K562 (cell line): ENCODE measurements at regions not wholly inside any gene's neighbourhood (a gene's known extent, or its start where the extent isn't known, plus 50 kb on each side); places are given as distances from the start of the nearest gene placed in this dataset.

Experiments
- BRD9 ChIP-seq: fragments of 450-650 bp; IDR thresholded peaks from 2 replicates; pipeline ENCODE4 v1.6.1; 2018; ENCODE audit warnings: low read depth; ENCODE audit not compliant: partially characterized antibody
- CBFA2T2 ChIP-seq: fragments of 450-650 bp; conservative IDR thresholded peaks from 2 replicates; pipeline ENCODE4 v1.6.1; 2017; ENCODE audit warnings: mild to moderate bottlenecking
- CHD4 ChIP-seq: fragments of 200-600 bp; sonication (generic); IDR thresholded peaks from 3 replicates; pipeline ENCODE4 v1.6.1; 2012; ENCODE audit warnings: low read depth, mild to moderate bottlenecking, mixed read lengths, low read length, inconsistent platforms; ENCODE audit not compliant: insufficient read depth, insufficient replicate concordance, poor library complexity, severe bottlenecking
- GTF2F1 ChIP-seq: IDR thresholded peaks from 2 replicates; pipeline ENCODE4 v1.6.1; 2011; ENCODE audit warnings: low read depth, low read length, improper control_type of control experiment
- HSF4 ChIP-seq: fragments of 250-450 bp; sonication (Bioruptor Pico); IDR thresholded peaks from 2 replicates; pipeline ENCODE4 v2.1.2; 2022; ENCODE audit warnings: mild to moderate bottlenecking, moderate library complexity, borderline replicate concordance
- LCOR ChIP-seq: sonication (generic); formaldehyde crosslinking; IDR thresholded peaks from 2 replicates; pipeline ENCODE4 v1.8.0; 2022; ENCODE audit warnings: mild to moderate bottlenecking, missing genetic modification reagents
- NFIC ChIP-seq: fragments of 450-650 bp; IDR thresholded peaks from 2 replicates; pipeline ENCODE4 v1.6.1; 2017; ENCODE audit warnings: mild to moderate bottlenecking, inconsistent platforms
- PTBP1 ChIP-seq: fragments of 200-400 bp; formaldehyde crosslinking; IDR thresholded peaks from 2 replicates; pipeline ENCODE4 v1.6.1; 2017; ENCODE audit warnings: low read depth, low read length
- RAD21 ChIP-seq, 2 experiments: fragments of 250-450 bp in 1 of 2; fragments of 450-650 bp in 1 of 2; sonication (Bioruptor Pico) in 1 of 2; formaldehyde crosslinking in 1 of 2; IDR thresholded peaks in 1 of 2; conservative IDR thresholded peaks in 1 of 2; 2 replicates each; pipeline versions ENCODE4 v1.4.0 to v1.8.0; 2020 to 2022; ENCODE audit warnings: mild to moderate bottlenecking in 2 of 2, moderate library complexity in 1 of 2
- SIX5 ChIP-seq, 2 experiments: IDR thresholded peaks; 2 replicates each; pipeline ENCODE4 v1.6.1; 2011; ENCODE audit warnings: low read length in 2 of 2, borderline replicate concordance in 1 of 2, low read depth in 1 of 2, mild to moderate bottlenecking in 1 of 2, moderate library complexity in 1 of 2; ENCODE audit not compliant: insufficient read depth in 1 of 2
- SMC3 ChIP-seq: conservative IDR thresholded peaks from 2 replicates; pipeline ENCODE4 v1.6.1; 2011; ENCODE audit warnings: low read depth, low read length, improper control_type of control experiment; ENCODE audit not compliant: insufficient read depth
- ZC3H8 ChIP-seq: fragments of 450-650 bp; IDR thresholded peaks from 2 replicates; pipeline ENCODE4 v1.6.1; 2017
- TF ChIP-seq, protein P1 (sequence below), 2 experiments: fragments of 450-650 bp; formaldehyde crosslinking in 1 of 2; IDR thresholded peaks; 2 replicates each; pipeline versions ENCODE4 v1.4.0 to v1.6.1; 2014 to 2020; ENCODE audit warnings: mild to moderate bottlenecking in 2 of 2, borderline replicate concordance in 1 of 2, low read depth in 1 of 2
- TF ChIP-seq, protein P2 (sequence below), 3 experiments: IDR thresholded peaks in 2 of 3; conservative IDR thresholded peaks in 1 of 3; 2 replicates each; pipeline ENCODE4 v1.5.1; 2011 to 2012; ENCODE audit warnings: low read length in 3 of 3, mild to moderate bottlenecking in 3 of 3, control low read depth in 2 of 3, improper control_type of control experiment in 1 of 3, inconsistent platforms in 1 of 3, low read depth in 1 of 3, mixed read lengths in 1 of 3, moderate library complexity in 1 of 3; ENCODE audit not compliant: insufficient read depth in 2 of 3

DNA sequence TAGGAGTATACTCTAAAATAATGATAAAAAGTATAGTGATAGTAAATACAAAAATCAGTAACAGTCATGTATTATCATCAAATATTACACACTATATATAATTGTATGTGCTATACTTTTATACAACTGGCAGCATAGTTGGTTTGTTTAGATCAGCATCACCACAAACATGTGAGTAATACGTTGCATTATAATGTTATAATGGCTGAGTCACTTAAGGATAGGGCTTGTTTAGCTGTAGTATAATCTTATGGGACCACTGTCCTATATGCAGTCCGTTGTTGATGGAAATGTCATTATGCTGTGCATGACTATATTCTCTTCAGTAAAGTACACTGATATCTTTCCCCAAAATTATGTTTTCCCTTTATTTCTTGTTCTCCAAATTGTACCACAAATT, 92.8 kb downstream of the LYPLAL1 start:
- no peak for TF ChIP-seq GTF2F1
- TF ChIP-seq RAD21 (CRISPR knock-in tag; conservative IDR thresholded peaks at IDR 0.05 in 1 of 2, IDR thresholded peaks at IDR 0.05 in 1 of 2) = no peak
- TF ChIP-seq BRD9 = no peak
- TF ChIP-seq, protein P1, sequence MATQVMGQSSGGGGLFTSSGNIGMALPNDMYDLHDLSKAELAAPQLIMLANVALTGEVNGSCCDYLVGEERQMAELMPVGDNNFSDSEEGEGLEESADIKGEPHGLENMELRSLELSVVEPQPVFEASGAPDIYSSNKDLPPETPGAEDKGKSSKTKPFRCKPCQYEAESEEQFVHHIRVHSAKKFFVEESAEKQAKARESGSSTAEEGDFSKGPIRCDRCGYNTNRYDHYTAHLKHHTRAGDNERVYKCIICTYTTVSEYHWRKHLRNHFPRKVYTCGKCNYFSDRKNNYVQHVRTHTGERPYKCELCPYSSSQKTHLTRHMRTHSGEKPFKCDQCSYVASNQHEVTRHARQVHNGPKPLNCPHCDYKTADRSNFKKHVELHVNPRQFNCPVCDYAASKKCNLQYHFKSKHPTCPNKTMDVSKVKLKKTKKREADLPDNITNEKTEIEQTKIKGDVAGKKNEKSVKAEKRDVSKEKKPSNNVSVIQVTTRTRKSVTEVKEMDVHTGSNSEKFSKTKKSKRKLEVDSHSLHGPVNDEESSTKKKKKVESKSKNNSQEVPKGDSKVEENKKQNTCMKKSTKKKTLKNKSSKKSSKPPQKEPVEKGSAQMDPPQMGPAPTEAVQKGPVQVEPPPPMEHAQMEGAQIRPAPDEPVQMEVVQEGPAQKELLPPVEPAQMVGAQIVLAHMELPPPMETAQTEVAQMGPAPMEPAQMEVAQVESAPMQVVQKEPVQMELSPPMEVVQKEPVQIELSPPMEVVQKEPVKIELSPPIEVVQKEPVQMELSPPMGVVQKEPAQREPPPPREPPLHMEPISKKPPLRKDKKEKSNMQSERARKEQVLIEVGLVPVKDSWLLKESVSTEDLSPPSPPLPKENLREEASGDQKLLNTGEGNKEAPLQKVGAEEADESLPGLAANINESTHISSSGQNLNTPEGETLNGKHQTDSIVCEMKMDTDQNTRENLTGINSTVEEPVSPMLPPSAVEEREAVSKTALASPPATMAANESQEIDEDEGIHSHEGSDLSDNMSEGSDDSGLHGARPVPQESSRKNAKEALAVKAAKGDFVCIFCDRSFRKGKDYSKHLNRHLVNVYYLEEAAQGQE (IDR thresholded peaks at IDR 0.05; ENCODE audit: borderline replicate concordance) = no peak
- TF ChIP-seq, protein P1 (CRISPR knock-in tag; IDR thresholded peaks at IDR 0.05; ENCODE audit: low read depth) = no peak
- TF ChIP-seq, protein P2, sequence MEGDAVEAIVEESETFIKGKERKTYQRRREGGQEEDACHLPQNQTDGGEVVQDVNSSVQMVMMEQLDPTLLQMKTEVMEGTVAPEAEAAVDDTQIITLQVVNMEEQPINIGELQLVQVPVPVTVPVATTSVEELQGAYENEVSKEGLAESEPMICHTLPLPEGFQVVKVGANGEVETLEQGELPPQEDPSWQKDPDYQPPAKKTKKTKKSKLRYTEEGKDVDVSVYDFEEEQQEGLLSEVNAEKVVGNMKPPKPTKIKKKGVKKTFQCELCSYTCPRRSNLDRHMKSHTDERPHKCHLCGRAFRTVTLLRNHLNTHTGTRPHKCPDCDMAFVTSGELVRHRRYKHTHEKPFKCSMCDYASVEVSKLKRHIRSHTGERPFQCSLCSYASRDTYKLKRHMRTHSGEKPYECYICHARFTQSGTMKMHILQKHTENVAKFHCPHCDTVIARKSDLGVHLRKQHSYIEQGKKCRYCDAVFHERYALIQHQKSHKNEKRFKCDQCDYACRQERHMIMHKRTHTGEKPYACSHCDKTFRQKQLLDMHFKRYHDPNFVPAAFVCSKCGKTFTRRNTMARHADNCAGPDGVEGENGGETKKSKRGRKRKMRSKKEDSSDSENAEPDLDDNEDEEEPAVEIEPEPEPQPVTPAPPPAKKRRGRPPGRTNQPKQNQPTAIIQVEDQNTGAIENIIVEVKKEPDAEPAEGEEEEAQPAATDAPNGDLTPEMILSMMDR (IDR thresholded peaks at IDR 0.05 in 2 of 3, conservative IDR thresholded peaks at IDR 0.05 in 1 of 3; ENCODE audit: insufficient read depth in 2 of 3, low read depth in 1 of 3, low read length in 3 of 3) = no peak
- no peak for TF ChIP-seq LCOR
- no peak for TF ChIP-seq SMC3
- no peak for TF ChIP-seq ZC3H8
- TF ChIP-seq PTBP1 = no peak
- no peak for TF ChIP-seq HSF4 (CRISPR knock-in tag)
- no peak for TF ChIP-seq CBFA2T2
- no peak for TF ChIP-seq CHD4
- no peak for TF ChIP-seq SIX5 (IDR thresholded peaks at IDR 0.05; ENCODE audit: borderline replicate concordance in 1 of 2, insufficient read depth in 1 of 2, low read depth in 1 of 2, low read length in 2 of 2)
- TF ChIP-seq NFIC = no peak
